Testis (tissue), 2 donors: ENCODE measurements at regions not wholly inside any gene's neighbourhood (a gene's known extent, or its start where the extent isn't known, plus 50 kb on each side); places are given as distances from the start of the nearest gene placed in this dataset.

Source experiments
- CTCF ChIP-seq, 3 experiments: fragments of 450-650 bp in 2 of 3; fragments of 200-600 bp in 1 of 3; sonication (generic) in 1 of 3; IDR thresholded peaks; one replicate each; pipeline ENCODE4 v1.5.1; 2016 to 2019; ENCODE audit warnings: antibody characterized with exemption in 3 of 3, mild to moderate bottlenecking in 2 of 3, moderate library complexity in 1 of 3
- POLR2A ChIP-seq: fragments of 450-650 bp; IDR thresholded peaks from one replicate; pipeline ENCODE4 v1.6.1; 2017; ENCODE audit warnings: antibody characterized with exemption, mild to moderate bottlenecking, moderate library complexity

GRCh38 chr16:66272461-66272860 lies 94.0 kb upstream of the CDH5 start:
- TF ChIP-seq CTCF (IDR thresholded peaks at IDR 0.05) (no peak), POLR2A (no peak)
